Duodenal mucosa (tissue), 2 donors: ENCODE measurements at regions not wholly inside any gene's neighbourhood (a gene's known extent, or its start where the extent isn't known, plus 50 kb on each side); places are given as distances from the start of the nearest gene placed in this dataset.
"Not testable (repeated sequence)": the region's sequence is repeated elsewhere in the genome, so short reads cannot be mapped to it uniquely, and the experiment has no call there.

ENCODE experiments used
- H3K27ac ChIP-seq: one replicate; pipeline ENCODE4 v1.7.0; 2013; ENCODE audit warnings: low read depth, low read length
- H3K27me3 ChIP-seq, 2 donors: one replicate each; pipeline ENCODE4 v1.7.0; 2013; ENCODE audit warnings: low read length in 2 of 2, control low read depth in 1 of 2; ENCODE audit not compliant: insufficient read depth in 2 of 2, control insufficient read depth in 1 of 2
- H3K36me3 ChIP-seq, 2 donors: one replicate each; pipeline ENCODE4 v1.7.0; 2013; ENCODE audit warnings: low read length in 2 of 2, control low read depth in 1 of 2; ENCODE audit not compliant: insufficient read depth in 2 of 2, control insufficient read depth in 1 of 2
- H3K4me1 ChIP-seq, 2 donors: one replicate each; pipeline ENCODE4 v1.7.0; 2013; ENCODE audit warnings: low read length in 2 of 2, control low read depth in 1 of 2; ENCODE audit not compliant: insufficient read depth in 2 of 2, control insufficient read depth in 1 of 2
- H3K4me3 ChIP-seq, 2 donors: one replicate each; pipeline ENCODE4 v1.7.0; 2013; ENCODE audit warnings: low read length in 2 of 2, low read depth in 1 of 2
- H3K9ac ChIP-seq, 2 donors: one replicate each; pipeline ENCODE4 v1.7.0; 2013; ENCODE audit warnings: low read length in 2 of 2, low read depth in 1 of 2
- H3K9me3 ChIP-seq, 2 donors: one replicate each; pipeline ENCODE4 v1.7.0; 2013; ENCODE audit warnings: low read length in 2 of 2, control low read depth in 1 of 2; ENCODE audit not compliant: control insufficient read depth in 1 of 2

DNA sequence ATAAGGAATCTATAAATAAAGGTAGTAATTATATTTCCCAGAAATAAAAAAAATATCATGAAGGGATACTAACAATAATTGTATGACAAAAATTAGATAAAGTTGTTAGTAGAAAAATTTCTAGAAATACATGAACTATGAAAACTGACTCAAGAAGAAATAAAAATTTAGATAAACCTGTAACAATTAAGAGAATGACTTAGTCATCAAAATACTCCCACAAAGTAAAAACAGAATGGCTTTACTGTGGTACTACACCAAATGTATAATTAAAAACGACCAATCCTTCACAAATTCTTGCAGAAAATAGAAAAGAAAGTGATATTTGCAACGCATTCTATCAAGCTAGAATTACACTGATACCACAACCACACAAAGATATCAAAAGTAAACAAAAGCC, 176.2 kb upstream of the ETV3 start:
- Histone ChIP-seq H3K36me3 (no peaks in the 10 kb centered on the region), H3K9ac (no peak overlapping the region), H3K4me3 (no peak overlapping the region), H3K4me1 (no peaks in the 10 kb centered on the region), H3K9me3 (no peaks in the 10 kb centered on the region), H3K27me3 (peaks cover 0 to 5% of the 10 kb centered on the region in 2 donors), H3K27ac (no peak overlapping the region)

DNA sequence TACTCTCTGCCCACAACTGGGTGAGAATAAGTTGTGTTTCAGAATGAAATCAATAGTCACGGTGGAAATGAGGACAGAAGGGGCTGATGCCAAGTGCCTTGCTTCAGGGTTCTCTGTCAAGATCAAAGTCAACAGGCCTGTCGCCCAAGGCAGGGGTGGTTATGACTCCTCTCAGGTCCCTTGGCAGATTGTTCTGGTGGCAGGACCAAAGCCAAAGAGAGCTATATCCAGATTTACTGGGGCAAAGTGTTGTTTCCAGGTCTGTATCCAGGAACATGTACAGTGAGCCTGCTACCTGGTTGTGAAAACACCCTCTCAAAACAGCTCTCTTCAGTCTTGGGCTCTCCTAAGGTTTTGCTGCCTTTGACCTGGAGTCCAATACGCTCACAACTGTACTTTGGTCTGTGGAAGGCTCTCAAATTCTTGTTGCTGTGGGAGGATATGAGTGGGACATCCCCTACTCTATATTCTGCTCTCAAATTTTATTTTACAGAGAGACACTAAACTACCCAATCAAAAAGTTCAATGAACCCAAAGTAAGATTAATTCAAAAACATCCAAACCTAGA, 175.1 kb upstream of the ETV3 start:
- Histone ChIP-seq H3K9me3 (no peaks in the 10 kb centered on the region), H3K4me3 (no peak overlapping the region), H3K27ac (no peak overlapping the region), H3K9ac (no peak overlapping the region), H3K27me3 (peaks cover 0 to 5% of the 10 kb centered on the region in 2 donors), H3K4me1 (no peaks in the 10 kb centered on the region), H3K36me3 (no peaks in the 10 kb centered on the region)

DNA sequence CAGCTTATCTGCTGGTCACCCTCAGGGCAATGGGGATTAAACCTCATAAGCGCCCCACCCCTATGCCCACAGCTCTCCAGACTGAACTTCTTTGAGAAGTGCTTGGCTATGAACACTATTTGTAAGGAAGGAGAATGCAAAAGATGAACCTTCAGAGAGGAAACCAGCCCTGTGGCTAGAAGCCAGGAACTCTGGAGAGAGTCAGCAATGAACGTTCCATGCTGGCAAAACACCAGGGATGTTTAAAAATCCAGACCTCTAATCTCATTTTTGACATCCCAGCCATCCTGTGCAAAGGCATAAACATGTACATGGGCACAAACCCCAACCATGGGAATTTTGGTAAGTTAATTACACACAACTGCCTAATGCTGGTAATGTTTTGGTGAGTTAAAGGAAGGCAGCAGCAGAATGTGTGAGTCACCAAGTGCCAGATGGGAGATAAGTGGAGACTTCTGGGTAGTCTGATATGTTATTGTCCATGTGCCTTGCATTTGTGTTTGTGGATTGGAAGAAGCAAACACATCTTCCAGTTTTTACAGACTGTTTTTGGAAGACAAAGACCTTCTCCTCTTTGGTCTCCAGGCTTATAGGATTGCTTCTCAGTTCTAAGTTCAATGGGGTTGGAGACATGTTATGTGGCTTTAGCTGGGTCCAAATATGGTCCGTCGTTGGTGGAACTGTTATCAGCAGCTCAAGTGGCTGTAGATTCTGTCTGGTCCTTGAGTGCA, 174.1 kb upstream of the ETV3 start:
- Histone ChIP-seq H3K9ac (no peak overlapping the region), H3K4me1 (no peaks in the 10 kb centered on the region), H3K36me3 (no peaks in the 10 kb centered on the region), H3K27me3 (peaks cover 0 to 5% of the 10 kb centered on the region in 2 donors), H3K9me3 (no peaks in the 10 kb centered on the region), H3K27ac (no peak overlapping the region), H3K4me3 (no peak overlapping the region)

DNA sequence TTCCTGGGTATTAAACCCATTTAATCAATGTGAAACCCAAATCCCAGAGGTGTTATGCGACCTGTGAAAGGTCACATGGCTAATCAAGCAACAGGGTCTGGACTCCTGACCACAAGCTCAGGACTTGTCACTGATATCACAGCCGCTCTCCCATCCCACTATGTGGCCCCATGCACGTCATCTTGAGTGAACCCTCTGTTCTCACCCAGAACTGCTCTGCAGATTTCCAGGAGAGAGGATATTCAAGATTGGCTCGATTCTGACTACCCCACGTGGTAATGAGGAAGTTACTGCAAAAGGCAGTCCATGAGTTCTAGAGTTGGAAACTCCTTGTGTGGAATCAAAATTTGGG, 173.5 kb upstream of the ETV3 start:
- Histone ChIP-seq H3K36me3 (no peaks in the 10 kb centered on the region), H3K27ac (no peak overlapping the region), H3K9ac (no peak overlapping the region), H3K4me3 (no peak overlapping the region), H3K9me3 (no peaks in the 10 kb centered on the region), H3K4me1 (no peaks in the 10 kb centered on the region), H3K27me3 (peaks cover 0 to 5% of the 10 kb centered on the region in 2 donors)

DNA sequence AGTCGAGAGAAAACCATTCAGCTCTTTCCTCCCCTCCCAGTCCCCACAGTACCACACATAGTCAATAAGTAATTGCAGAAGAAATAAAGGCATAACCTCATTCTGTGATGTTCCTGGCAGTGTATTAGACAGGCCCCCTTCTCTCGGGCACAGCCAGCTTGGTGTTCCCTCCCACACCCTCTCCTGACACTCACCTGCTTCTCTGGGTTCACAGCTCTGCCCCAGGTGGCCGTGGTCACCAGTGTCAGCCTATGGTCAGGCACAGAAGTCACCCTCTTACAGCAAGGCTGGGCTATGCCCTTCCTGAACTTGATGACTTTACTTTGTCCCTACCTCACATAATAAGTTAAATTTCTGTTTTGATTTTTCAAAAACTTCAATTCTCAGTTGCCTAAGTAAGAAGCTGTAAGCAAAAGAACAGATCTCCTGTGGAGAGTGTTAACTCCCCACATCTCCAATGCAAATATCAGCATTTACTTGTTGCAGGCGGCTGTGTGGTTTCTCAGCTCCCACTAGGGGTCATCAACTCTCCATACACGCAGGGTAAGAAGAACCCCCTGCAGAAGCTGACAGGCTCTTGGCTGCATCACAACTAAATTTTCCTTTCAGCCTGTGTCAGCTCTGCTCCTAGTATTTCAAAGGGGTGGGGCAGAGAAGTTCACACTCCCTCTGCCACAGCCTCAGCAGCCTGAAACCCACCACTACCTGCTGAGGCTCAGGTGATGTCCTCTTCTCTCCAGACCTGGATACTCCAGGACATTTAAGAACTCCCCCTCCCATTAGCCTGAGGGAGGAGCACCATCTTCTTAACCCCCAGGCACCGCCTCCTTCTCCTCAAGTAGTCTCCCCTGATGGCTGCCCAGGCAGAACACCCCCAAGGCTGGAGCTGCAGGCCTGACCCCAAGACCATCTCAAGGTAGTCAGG, 172.9 kb upstream of the ETV3 start:
- not testable (repeated sequence) for H3K9ac ChIP-seq, H3K36me3 ChIP-seq, H3K27me3 ChIP-seq, H3K4me3 ChIP-seq, H3K4me1 ChIP-seq, H3K27ac ChIP-seq, H3K9me3 ChIP-seq

DNA sequence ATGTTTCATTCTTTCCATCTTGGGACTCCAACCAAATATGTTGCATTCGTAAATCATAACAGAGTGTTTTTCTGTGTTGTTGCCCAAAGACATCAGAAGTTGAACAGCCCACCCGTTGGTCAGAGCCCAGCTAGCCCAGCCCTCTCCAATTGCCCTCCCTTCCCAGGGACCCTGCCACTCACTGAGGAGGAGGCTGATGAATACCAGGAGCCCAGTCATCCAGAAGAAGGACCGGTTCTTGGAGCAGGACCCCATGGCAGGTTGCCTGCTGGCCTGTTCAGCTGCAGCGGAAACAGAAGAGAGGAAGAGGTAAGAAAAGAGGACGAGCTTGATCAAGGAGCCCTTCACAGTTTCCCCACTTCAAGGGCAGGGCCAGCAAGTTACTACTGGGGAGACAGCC, 172.2 kb upstream of the ETV3 start:
- no peaks in the 10 kb centered on the region for H3K4me1 ChIP-seq
- no peaks in the 10 kb centered on the region for H3K36me3 ChIP-seq
- no peak overlapping the region for H3K9ac ChIP-seq
- peaks cover 0 to 5% of the 10 kb centered on the region in 2 donors for H3K27me3 ChIP-seq
- H3K4me3 ChIP-seq = no peak overlapping the region
- no peak overlapping the region for H3K27ac ChIP-seq
- H3K9me3 ChIP-seq = no peaks in the 10 kb centered on the region

DNA sequence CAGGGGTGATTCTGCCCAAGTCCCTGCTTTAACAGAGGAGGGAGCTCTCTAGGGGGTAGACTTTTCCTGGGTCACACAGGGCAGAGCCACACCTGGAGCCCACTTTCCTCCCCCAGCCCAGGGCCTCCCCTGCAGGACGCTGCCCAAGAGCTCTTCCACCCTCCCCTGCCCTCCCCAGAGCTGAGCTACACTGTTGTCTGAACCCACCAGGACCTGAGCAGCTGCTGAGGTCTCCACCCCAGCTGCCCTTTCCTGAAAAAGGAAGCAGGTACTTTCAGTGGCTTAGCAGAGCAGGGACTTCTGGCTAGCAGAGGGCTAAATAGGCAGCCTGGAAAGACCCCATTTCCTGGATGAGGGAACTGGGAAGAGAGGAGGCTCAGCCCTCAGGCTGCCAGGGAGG, 169.3 kb upstream of the ETV3 start:
- Histone ChIP-seq H3K9me3 (no peaks in the 10 kb centered on the region), H3K36me3 (no peaks in the 10 kb centered on the region), H3K9ac (no peak overlapping the region), H3K4me3 (no peak overlapping the region), H3K27me3 (peaks cover 0 to 5% of the 10 kb centered on the region in 2 donors), H3K27ac (no peak overlapping the region), H3K4me1 (no peaks in the 10 kb centered on the region)

DNA sequence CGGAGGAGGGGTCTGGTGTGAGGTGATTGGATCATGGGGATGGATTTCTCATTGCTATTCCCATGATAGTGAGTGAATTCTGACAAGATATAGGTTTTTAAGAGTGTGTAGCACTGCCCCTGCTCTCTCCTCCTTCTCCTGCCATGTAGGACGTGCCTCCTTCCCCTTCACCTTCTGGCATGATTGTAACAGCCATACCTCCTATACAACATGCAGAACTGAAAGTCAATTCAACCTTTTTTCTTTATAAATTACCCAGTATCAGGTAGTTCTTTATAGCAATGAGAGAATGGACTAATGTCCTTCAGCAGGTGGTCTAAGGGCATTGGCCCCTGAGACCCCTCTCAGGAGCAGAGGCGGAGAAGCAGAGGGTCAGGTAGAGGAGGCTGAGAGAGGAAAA, 168.7 kb upstream of the ETV3 start:
- Histone ChIP-seq H3K36me3 (no peaks in the 10 kb centered on the region), H3K4me3 (no peak overlapping the region), H3K4me1 (no peaks in the 10 kb centered on the region), H3K9ac (no peak overlapping the region), H3K27me3 (peaks cover 0 to 5% of the 10 kb centered on the region in 2 donors), H3K27ac (no peak overlapping the region), H3K9me3 (no peaks in the 10 kb centered on the region)

DNA sequence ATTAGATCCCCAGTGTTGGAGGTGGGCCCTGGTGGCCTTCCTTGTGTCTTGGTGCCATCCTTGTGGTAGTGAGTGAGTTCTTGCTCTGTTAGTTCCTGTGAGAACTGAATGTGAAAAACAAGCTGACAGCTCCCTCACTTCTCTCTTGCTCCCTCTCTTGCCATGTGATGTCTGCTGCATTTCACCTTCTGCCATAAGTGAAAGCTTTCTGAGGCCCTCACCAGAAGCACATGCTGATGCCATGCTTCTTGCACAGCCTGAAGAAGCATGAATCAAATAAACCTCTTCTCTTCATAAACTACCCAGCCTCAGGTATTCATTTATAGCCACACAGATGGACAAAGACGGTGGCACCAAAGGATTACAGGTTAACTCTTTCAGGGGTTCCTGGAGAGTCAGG, 166.1 kb upstream of the ETV3 start:
- H3K36me3 ChIP-seq = no peaks in the 10 kb centered on the region
- H3K27me3 ChIP-seq = no peaks in the 10 kb centered on the region
- no peak overlapping the region for H3K27ac ChIP-seq
- H3K4me3 ChIP-seq = no peak overlapping the region
- no peaks in the 10 kb centered on the region for H3K4me1 ChIP-seq
- H3K9ac ChIP-seq = no peak overlapping the region
- no peaks in the 10 kb centered on the region for H3K9me3 ChIP-seq

DNA sequence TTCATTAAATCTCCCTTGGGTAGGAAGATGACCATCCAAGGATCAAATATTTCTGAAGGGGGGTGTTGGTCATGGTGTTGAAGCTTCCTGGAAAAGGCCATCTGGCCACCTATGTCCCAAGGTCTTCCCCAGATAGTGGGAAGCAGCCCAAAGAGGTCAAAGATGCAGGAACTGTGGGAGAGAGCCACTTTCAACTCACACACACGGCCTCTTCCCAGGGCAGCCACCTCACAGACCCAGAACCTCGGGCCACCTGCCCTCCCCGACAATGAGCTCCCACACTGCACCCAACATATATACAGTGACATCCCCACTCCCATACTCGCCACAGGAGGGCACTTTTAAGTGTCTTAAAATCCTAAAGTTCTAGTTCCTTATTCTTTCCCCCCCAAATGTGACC, 164.5 kb upstream of the ETV3 start:
- Histone ChIP-seq H3K4me3 (no peak overlapping the region), H3K4me1 (no peaks in the 10 kb centered on the region), H3K9ac (no peak overlapping the region), H3K27me3 (no peaks in the 10 kb centered on the region), H3K27ac (no peak overlapping the region), H3K9me3 (no peaks in the 10 kb centered on the region), H3K36me3 (no peaks in the 10 kb centered on the region)
